ENCODE measurements at regions not wholly inside any gene's neighbourhood (a gene's known extent, or its start where the extent isn't known, plus 50 kb on each side); places are given as distances from the start of the nearest gene placed in this dataset.

DNA sequence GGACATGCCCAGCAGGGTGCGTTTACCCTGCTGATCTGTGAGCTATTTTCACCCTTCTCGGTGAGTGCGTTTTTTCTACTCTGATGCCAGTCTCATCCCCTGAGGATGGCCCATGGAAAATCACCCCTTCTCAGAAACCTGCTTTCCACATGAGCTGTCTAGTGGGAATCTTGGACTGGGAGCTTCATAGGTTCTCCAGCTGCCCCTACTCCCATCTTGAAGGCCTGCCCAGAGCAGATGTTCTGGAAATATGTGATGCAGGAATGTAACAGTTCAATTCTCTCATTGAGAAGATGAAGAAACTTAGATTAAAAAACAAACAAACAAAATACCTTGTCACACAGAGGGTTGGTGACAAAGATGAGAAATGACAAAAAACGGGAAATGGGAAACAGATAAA, 146.9 kb upstream of the RAB11FIP2 start:
- Histone ChIP-seq H3K27ac (ENCODE audit: low read depth, low read length) (no peak overlapping the region), H3K9ac (ENCODE audit: low read depth in 1 of 3, low read length in 3 of 3) (no peak overlapping the region), H3K4me1 (ENCODE audit: control insufficient read depth in 3 of 3, insufficient read depth in 3 of 3, low read length in 3 of 3) (no peaks in the 10 kb centered on the region), H3K27me3 (ENCODE audit: control insufficient read depth in 3 of 3, insufficient read depth in 3 of 3, low read length in 3 of 3) (no peaks in the 10 kb centered on the region), H3K4me3 (ENCODE audit: low read length in 3 of 3) (no peak overlapping the region), H3K36me3 (ENCODE audit: control insufficient read depth in 3 of 3, insufficient read depth in 3 of 3, low read length in 3 of 3) (no peaks in the 10 kb centered on the region), H3K9me3 (ENCODE audit: control insufficient read depth in 3 of 3, low read length in 3 of 3) (no peaks in the 10 kb centered on the region)

DNA sequence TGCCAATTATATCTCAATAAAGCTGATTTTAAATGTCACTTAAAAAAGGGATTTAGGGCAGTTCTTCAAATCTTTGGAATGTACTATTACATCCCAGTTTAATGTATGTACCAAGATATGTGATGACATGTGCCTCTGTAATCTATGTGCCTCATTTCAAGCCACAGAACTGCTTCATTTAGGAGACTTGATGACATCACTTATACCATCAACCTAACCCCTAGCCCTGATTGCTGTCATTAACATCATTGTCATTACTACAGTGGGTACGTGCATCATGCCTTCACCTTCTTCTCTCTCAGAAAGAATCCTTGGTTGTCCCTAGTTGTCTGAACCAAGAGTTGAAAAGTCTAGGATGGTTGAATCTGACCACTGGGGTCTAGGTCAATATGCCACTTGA, 134.3 kb upstream of the RAB11FIP2 start:
- H3K4me1 ChIP-seq (ENCODE audit: control insufficient read depth in 3 of 3, insufficient read depth in 3 of 3, low read length in 3 of 3), result no peaks in the 10 kb centered on the region
- peaks cover 0 to 2% (median 0%) of the 10 kb centered on the region in 3 donors for H3K9me3 ChIP-seq (ENCODE audit: control insufficient read depth in 3 of 3, low read length in 3 of 3)
- no peak overlapping the region for H3K4me3 ChIP-seq (ENCODE audit: low read length in 3 of 3)
- H3K27ac ChIP-seq (ENCODE audit: low read depth, low read length), result no peak overlapping the region
- H3K9ac ChIP-seq (ENCODE audit: low read depth in 1 of 3, low read length in 3 of 3), result no peak overlapping the region
- no peaks in the 10 kb centered on the region for H3K27me3 ChIP-seq (ENCODE audit: control insufficient read depth in 3 of 3, insufficient read depth in 3 of 3, low read length in 3 of 3)
- H3K36me3 ChIP-seq (ENCODE audit: control insufficient read depth in 3 of 3, insufficient read depth in 3 of 3, low read length in 3 of 3), result no peaks in the 10 kb centered on the region

DNA sequence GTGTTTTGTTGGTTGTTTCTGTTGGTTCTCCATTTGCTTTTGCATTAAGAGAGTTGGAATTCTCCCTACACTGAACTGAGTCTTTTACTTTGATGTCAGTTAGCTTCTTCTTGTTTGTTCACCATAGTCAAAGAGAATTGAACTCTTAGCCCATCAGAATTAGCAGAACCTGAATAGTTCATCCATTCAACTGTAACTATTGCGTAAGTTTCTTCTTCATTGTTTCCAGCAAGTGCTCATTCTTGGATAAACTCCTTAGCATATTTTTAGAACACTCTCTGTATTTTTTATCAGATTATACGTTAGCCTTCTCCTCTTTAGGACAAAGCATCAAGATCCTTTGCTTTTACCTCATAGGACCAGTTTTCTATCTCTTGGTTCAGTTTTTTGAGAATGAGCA, 128.4 kb upstream of the RAB11FIP2 start:
- H3K9ac ChIP-seq (ENCODE audit: low read depth in 1 of 3, low read length in 3 of 3), result no peak overlapping the region
- peaks cover 0 to 2% (median 0%) of the 10 kb centered on the region in 3 donors for H3K9me3 ChIP-seq (ENCODE audit: control insufficient read depth in 3 of 3, low read length in 3 of 3)
- H3K4me1 ChIP-seq (ENCODE audit: control insufficient read depth in 3 of 3, insufficient read depth in 3 of 3, low read length in 3 of 3), result no peaks in the 10 kb centered on the region
- no peak overlapping the region for H3K4me3 ChIP-seq (ENCODE audit: low read length in 3 of 3)
- H3K27me3 ChIP-seq (ENCODE audit: control insufficient read depth in 3 of 3, insufficient read depth in 3 of 3, low read length in 3 of 3), result no peaks in the 10 kb centered on the region
- H3K36me3 ChIP-seq (ENCODE audit: control insufficient read depth in 3 of 3, insufficient read depth in 3 of 3, low read length in 3 of 3), result no peaks in the 10 kb centered on the region
- no peak overlapping the region for H3K27ac ChIP-seq (ENCODE audit: low read depth, low read length)

DNA sequence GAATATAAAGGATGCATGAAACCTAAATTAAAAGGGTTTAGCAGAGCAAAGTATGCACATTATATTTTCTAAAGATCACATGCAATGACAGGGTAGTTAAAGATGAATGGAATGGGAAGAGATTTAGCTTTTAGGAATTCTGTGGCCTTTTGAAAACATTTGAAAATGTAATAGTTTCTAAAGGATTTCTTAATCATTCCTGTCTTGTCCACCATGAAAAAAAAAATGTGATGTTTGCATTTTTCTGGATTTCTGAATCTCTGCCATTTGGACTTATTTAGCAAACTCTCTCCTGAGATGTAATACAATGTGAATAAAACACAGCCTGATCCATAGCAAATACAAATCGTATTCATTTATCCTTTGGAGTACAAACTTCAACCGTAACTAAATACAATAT, 126.6 kb upstream of the RAB11FIP2 start:
- H3K27me3 ChIP-seq (ENCODE audit: control insufficient read depth in 3 of 3, insufficient read depth in 3 of 3, low read length in 3 of 3), result no peaks in the 10 kb centered on the region
- H3K9ac ChIP-seq (ENCODE audit: low read depth in 1 of 3, low read length in 3 of 3), result no peak overlapping the region
- H3K4me1 ChIP-seq (ENCODE audit: control insufficient read depth in 3 of 3, insufficient read depth in 3 of 3, low read length in 3 of 3), result no peaks in the 10 kb centered on the region
- H3K9me3 ChIP-seq (ENCODE audit: control insufficient read depth in 3 of 3, low read length in 3 of 3), result peaks cover 0 to 2% (median 0%) of the 10 kb centered on the region in 3 donors
- no peak overlapping the region for H3K27ac ChIP-seq (ENCODE audit: low read depth, low read length)
- H3K36me3 ChIP-seq (ENCODE audit: control insufficient read depth in 3 of 3, insufficient read depth in 3 of 3, low read length in 3 of 3), result no peaks in the 10 kb centered on the region
- H3K4me3 ChIP-seq (ENCODE audit: low read length in 3 of 3), result no peak overlapping the region

DNA sequence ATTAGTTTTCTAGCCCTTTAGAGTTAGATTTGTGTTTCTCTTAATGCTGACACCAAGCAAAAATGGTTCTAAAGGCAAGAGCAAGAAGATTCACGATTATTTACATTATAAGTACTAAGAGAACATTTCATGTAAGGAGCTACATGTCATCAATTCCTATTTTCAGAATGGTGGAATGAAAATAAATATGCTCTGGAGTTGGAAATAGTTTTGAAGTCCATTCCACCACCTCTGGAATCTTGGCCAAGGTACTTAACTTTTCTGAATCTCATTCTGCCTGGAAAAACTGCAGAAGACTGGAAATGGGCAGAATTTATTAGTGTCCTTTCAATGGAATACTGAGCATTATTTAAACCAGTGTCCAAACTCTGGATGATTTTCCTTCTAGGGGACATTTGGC, 125.1 kb upstream of the RAB11FIP2 start:
- Histone ChIP-seq H3K9me3 (ENCODE audit: control insufficient read depth in 3 of 3, low read length in 3 of 3) (peaks cover 0 to 2% (median 0%) of the 10 kb centered on the region in 3 donors), H3K27me3 (ENCODE audit: control insufficient read depth in 3 of 3, insufficient read depth in 3 of 3, low read length in 3 of 3) (no peaks in the 10 kb centered on the region), H3K4me3 (ENCODE audit: low read length in 3 of 3) (no peak overlapping the region), H3K27ac (ENCODE audit: low read depth, low read length) (no peak overlapping the region), H3K9ac (ENCODE audit: low read depth in 1 of 3, low read length in 3 of 3) (no peak overlapping the region), H3K36me3 (ENCODE audit: control insufficient read depth in 3 of 3, insufficient read depth in 3 of 3, low read length in 3 of 3) (no peaks in the 10 kb centered on the region), H3K4me1 (ENCODE audit: control insufficient read depth in 3 of 3, insufficient read depth in 3 of 3, low read length in 3 of 3) (no peaks in the 10 kb centered on the region)

DNA sequence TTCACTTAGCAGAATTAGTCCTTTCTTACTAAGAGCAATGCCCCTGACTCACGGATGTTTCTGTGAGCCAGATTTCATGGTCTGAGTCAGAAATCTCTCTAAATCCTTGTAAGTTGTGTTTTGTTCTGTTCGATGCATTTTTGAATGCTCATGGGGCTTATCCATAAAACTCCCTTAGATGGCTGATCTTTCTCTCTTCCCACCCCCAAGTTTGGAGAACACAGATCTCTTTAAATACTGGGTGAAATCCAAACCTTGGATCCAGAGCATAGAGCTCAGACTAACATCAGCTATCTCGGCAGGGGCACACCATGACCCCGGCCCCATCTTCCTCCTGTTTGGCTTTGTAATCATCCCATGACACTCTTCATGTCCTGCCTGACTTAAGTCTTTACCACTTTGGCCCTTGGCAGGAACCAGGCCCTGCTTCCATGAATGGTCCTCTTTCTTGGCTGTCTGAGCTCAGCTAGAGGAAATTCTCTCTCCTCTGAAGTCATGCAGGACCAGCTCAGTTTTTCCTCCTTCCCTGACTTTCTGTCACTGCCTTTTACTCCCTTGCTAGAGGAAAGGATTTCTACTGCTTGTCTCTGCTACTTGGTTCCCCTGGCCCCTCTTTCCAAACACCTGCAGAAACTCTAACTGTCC, 120.4 kb upstream of the RAB11FIP2 start:
- Histone ChIP-seq H3K9ac (ENCODE audit: low read depth in 1 of 3, low read length in 3 of 3) (no peak overlapping the region), H3K27ac (ENCODE audit: low read depth, low read length) (no peak overlapping the region), H3K4me1 (ENCODE audit: control insufficient read depth in 3 of 3, insufficient read depth in 3 of 3, low read length in 3 of 3) (no peaks in the 10 kb centered on the region), H3K27me3 (ENCODE audit: control insufficient read depth in 3 of 3, insufficient read depth in 3 of 3, low read length in 3 of 3) (no peaks in the 10 kb centered on the region), H3K4me3 (ENCODE audit: low read length in 3 of 3) (no peak overlapping the region), H3K9me3 (ENCODE audit: control insufficient read depth in 3 of 3, low read length in 3 of 3) (no peaks in the 10 kb centered on the region), H3K36me3 (ENCODE audit: control insufficient read depth in 3 of 3, insufficient read depth in 3 of 3, low read length in 3 of 3) (no peaks in the 10 kb centered on the region)

DNA sequence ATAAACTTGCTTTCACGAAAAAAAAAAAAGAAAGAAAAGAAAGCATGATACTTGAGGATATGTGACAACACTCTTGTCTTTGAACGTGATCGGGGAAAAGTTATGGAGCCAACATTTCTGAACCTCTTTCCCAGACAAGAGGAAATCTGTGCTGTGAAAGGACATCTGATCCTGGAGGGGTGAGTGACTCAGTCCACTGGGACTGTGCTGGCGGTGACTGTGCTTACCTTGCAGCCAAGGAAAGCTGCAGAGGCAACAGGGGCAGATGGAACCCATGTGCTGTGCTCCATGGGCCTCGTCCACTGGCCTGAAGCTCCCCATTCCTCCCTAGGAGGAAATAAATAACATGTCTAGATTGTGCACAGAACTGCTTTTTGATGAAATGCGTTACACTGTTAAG, 116.5 kb upstream of the RAB11FIP2 start:
- H3K4me1 ChIP-seq (ENCODE audit: control insufficient read depth in 3 of 3, insufficient read depth in 3 of 3, low read length in 3 of 3), result no peaks in the 10 kb centered on the region
- H3K27me3 ChIP-seq (ENCODE audit: control insufficient read depth in 3 of 3, insufficient read depth in 3 of 3, low read length in 3 of 3), result no peaks in the 10 kb centered on the region
- no peak overlapping the region for H3K4me3 ChIP-seq (ENCODE audit: low read length in 3 of 3)
- no peaks in the 10 kb centered on the region for H3K9me3 ChIP-seq (ENCODE audit: control insufficient read depth in 3 of 3, low read length in 3 of 3)
- no peaks in the 10 kb centered on the region for H3K36me3 ChIP-seq (ENCODE audit: control insufficient read depth in 3 of 3, insufficient read depth in 3 of 3, low read length in 3 of 3)
- H3K9ac ChIP-seq (ENCODE audit: low read depth in 1 of 3, low read length in 3 of 3), result no peak overlapping the region
- H3K27ac ChIP-seq (ENCODE audit: low read depth, low read length), result no peak overlapping the region

DNA sequence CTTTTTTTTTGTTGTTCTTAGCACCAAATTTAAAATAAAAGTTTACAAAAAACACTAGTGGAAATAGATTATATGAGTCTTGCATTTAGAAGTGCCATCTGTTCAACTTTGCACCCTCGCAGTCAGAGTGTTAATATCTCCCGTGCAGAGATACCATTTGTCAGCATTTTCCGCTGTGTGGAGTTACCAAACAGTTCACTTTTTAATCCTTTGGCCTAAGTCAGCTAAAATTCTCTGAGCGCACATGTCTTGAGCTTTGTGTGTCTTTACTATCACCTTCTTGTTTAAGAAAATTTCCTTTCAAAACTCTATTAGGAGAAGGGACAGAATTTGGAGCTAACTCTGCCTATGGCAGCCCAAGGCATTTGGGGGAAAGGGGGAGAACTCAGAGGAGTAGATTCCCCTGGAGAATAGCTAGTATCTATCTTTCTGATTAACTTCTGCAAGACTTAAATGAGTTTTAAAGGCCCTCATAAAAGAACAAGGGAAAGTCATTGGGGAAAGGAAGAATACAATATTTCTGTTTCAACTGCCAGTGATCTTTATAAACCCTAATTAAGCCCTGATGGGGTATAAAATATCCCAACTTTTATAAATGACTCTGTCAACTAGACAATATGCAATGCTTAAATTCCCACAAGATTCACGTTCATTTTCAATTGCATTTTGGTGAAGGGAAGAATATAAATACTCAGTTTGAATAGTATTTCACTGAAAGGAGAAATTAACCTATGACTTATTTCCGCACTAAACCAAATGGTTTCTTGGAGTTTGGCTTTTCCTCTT, 114.9 kb upstream of the RAB11FIP2 start:
- H3K9ac ChIP-seq (ENCODE audit: low read depth in 1 of 3, low read length in 3 of 3), result no peak overlapping the region
- H3K36me3 ChIP-seq (ENCODE audit: control insufficient read depth in 3 of 3, insufficient read depth in 3 of 3, low read length in 3 of 3), result no peaks in the 10 kb centered on the region
- no peaks in the 10 kb centered on the region for H3K27me3 ChIP-seq (ENCODE audit: control insufficient read depth in 3 of 3, insufficient read depth in 3 of 3, low read length in 3 of 3)
- H3K4me1 ChIP-seq (ENCODE audit: control insufficient read depth in 3 of 3, insufficient read depth in 3 of 3, low read length in 3 of 3), result no peaks in the 10 kb centered on the region
- no peaks in the 10 kb centered on the region for H3K9me3 ChIP-seq (ENCODE audit: control insufficient read depth in 3 of 3, low read length in 3 of 3)
- H3K27ac ChIP-seq (ENCODE audit: low read depth, low read length), result no peak overlapping the region
- H3K4me3 ChIP-seq (ENCODE audit: low read length in 3 of 3), result no peak overlapping the region

DNA sequence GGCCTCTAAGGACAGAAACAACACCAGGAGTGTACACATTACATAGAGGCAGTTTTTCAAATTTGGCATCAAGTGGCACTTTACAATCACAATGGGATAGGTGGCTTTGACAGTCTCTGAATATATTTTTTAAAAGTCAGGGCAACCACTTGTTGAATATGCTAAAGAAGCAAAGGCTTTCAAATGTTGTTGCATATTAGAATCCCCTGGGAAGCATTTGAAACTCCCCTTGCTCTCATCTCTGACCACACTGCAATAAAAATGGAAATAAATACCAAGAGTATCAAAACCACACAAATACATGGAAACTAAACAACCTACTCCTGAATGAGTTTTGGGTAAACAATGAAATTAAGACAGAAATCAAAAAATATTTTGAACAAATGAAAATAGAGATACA, 106.5 kb upstream of the RAB11FIP2 start:
- Histone ChIP-seq H3K9me3 (ENCODE audit: control insufficient read depth in 3 of 3, low read length in 3 of 3) (no peaks in the 10 kb centered on the region), H3K9ac (ENCODE audit: low read depth in 1 of 3, low read length in 3 of 3) (no peak overlapping the region), H3K36me3 (ENCODE audit: control insufficient read depth in 3 of 3, insufficient read depth in 3 of 3, low read length in 3 of 3) (no peaks in the 10 kb centered on the region), H3K4me3 (ENCODE audit: low read length in 3 of 3) (no peak overlapping the region), H3K27ac (ENCODE audit: low read depth, low read length) (no peak overlapping the region), H3K27me3 (ENCODE audit: control insufficient read depth in 3 of 3, insufficient read depth in 3 of 3, low read length in 3 of 3) (no peaks in the 10 kb centered on the region), H3K4me1 (ENCODE audit: control insufficient read depth in 3 of 3, insufficient read depth in 3 of 3, low read length in 3 of 3) (no peaks in the 10 kb centered on the region)

DNA sequence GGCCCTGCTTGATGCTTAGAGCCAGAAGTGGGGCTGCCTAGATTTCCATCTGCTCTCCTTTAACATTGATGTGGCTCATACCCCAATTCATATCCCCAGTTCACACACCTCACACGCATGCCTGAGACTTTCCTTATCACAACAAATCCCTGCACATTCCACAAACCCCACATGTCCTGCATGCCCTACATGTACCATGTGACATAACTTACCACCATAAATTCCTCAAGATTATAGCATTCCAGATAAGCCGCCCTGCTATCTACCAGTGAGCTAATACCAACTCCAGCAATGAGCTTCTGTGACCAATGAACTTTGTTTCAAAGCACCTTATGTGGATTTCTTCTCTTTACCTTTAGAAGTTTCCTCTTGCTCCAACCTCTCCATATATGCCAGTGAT, 104.7 kb upstream of the RAB11FIP2 start:
- Histone ChIP-seq H3K4me1 (ENCODE audit: control insufficient read depth in 3 of 3, insufficient read depth in 3 of 3, low read length in 3 of 3) (no peaks in the 10 kb centered on the region), H3K4me3 (ENCODE audit: low read length in 3 of 3) (no peak overlapping the region), H3K27me3 (ENCODE audit: control insufficient read depth in 3 of 3, insufficient read depth in 3 of 3, low read length in 3 of 3) (no peaks in the 10 kb centered on the region), H3K27ac (ENCODE audit: low read depth, low read length) (no peak overlapping the region), H3K9ac (ENCODE audit: low read depth in 1 of 3, low read length in 3 of 3) (no peak overlapping the region), H3K36me3 (ENCODE audit: control insufficient read depth in 3 of 3, insufficient read depth in 3 of 3, low read length in 3 of 3) (no peaks in the 10 kb centered on the region), H3K9me3 (ENCODE audit: control insufficient read depth in 3 of 3, low read length in 3 of 3) (no peaks in the 10 kb centered on the region)
